OCI-LY7 (cell line): ENCODE measurements at regions not wholly inside any gene's neighbourhood (a gene's known extent, or its start where the extent isn't known, plus 50 kb on each side); places are given as distances from the start of the nearest gene placed in this dataset.

Experiments
- BruUV-seq: library from RNA; stranded (reverse); fragments of 400-500 nt; replicated peaks from 2 replicates; lab custom pipeline; 2021; lab: Mats Ljungman, UMichigan
- CTCF ChIA-PET: fragments of 300-600 bp; sonication (Branson Sonifier 250); formaldehyde crosslinking; loops from one replicate; lab custom pipeline; 2022; ENCODE audit warnings: antibody characterized with exemption; ENCODE audit not compliant: unreplicated experiment; lab: Charles Lee
- POLR2A ChIA-PET: fragments of 300-600 bp; sonication (Branson Sonifier 250); formaldehyde crosslinking; loops from one replicate; lab custom pipeline; 2022; ENCODE audit warnings: antibody characterized with exemption; lab: Charles Lee
- DNase-seq: peaks from one replicate; pipeline ENCODE4 v3.0.0-alpha.2; 2015; ENCODE audit warnings: low spot score
- H2AFZ ChIP-seq: fragments of 200-600 bp; sonication (generic), shearing (Covaris generic); 2 replicates; pipeline ENCODE4 v1.6.1; 2014; ENCODE audit warnings: mild to moderate bottlenecking, antibody characterized with exemption, low read length, moderate library complexity
- H3K27ac ChIP-seq: fragments of 200-600 bp; sonication (generic); 2 replicates; pipeline ENCODE4 v1.5.1; 2014; ENCODE audit warnings: mixed run types, low read depth, mild to moderate bottlenecking, moderate library complexity, low read length, inconsistent platforms; ENCODE audit not compliant: poor library complexity, severe bottlenecking
- H3K36me3 ChIP-seq: fragments of 200-600 bp; sonication (generic); 2 replicates; pipeline ENCODE4 v1.6.1; 2014; ENCODE audit warnings: mild to moderate bottlenecking, antibody characterized with exemption, low read length, moderate library complexity, mixed read lengths; ENCODE audit not compliant: insufficient read depth
- H3K4me1 ChIP-seq: fragments of 200-600 bp; sonication (generic); 2 replicates; pipeline ENCODE4 v1.5.1; 2014; ENCODE audit warnings: mild to moderate bottlenecking, low read length; ENCODE audit not compliant: insufficient read depth, poor library complexity, severe bottlenecking
- H3K4me2 ChIP-seq: fragments of 200-600 bp; sonication (generic); 2 replicates; pipeline ENCODE4 v1.6.1; 2014; ENCODE audit warnings: mild to moderate bottlenecking, low read length
- H3K4me3 ChIP-seq: fragments of 200-600 bp; sonication (generic); 2 replicates; pipeline ENCODE4 v1.5.1; 2014; ENCODE audit warnings: mild to moderate bottlenecking, low read depth, low read length; ENCODE audit not compliant: poor library complexity, severe bottlenecking
- H3K79me2 ChIP-seq: fragments of 200-600 bp; sonication (generic); 2 replicates; pipeline ENCODE4 v1.6.1; 2016; ENCODE audit warnings: low read depth, mild to moderate bottlenecking, low read length, moderate library complexity, mixed read lengths; ENCODE audit not compliant: insufficient read depth
- H3K9me2 ChIP-seq: fragments of 200-600 bp; sonication (generic); 2 replicates; pipeline ENCODE4 v1.6.1; 2016; ENCODE audit warnings: mild to moderate bottlenecking, low read length, mixed read lengths; ENCODE audit not compliant: insufficient read depth
- H3K9me3 ChIP-seq: fragments of 200-600 bp; sonication (generic); 2 replicates; pipeline ENCODE4 v1.6.1; 2014; ENCODE audit warnings: mild to moderate bottlenecking, mixed run types, low read length, mixed read lengths
- H4K20me1 ChIP-seq: fragments of 200-600 bp; sonication (generic); 2 replicates; pipeline ENCODE4 v1.6.1; 2014; ENCODE audit warnings: mild to moderate bottlenecking, antibody characterized with exemption, low read length, moderate library complexity, mixed read lengths; ENCODE audit not compliant: insufficient read depth
- EZH2phosphoT487 ChIP-seq: fragments of 200-600 bp; sonication (generic); IDR thresholded peaks from 2 replicates; pipeline ENCODE4 v1.6.1; 2018; ENCODE audit warnings: low read depth, borderline replicate concordance, mild to moderate bottlenecking, mixed run types, antibody characterized with exemption, low read length, moderate library complexity, mixed read lengths
- intact Hi-C: fragments of 100-400 bp; cut with micrococcal nuclease; formaldehyde crosslinking; loops from one replicate; pipeline ENCODE4 v1.10.0; 2022; ENCODE audit not compliant: unreplicated experiment
- TF ChIP-seq, protein P1 (sequence below): fragments of 200-600 bp; sonication (generic); conservative IDR thresholded peaks from 2 replicates; pipeline ENCODE4 v1.5.1; 2014; ENCODE audit warnings: mild to moderate bottlenecking, antibody characterized with exemption, low read length, moderate library complexity, mixed read lengths

DNA sequence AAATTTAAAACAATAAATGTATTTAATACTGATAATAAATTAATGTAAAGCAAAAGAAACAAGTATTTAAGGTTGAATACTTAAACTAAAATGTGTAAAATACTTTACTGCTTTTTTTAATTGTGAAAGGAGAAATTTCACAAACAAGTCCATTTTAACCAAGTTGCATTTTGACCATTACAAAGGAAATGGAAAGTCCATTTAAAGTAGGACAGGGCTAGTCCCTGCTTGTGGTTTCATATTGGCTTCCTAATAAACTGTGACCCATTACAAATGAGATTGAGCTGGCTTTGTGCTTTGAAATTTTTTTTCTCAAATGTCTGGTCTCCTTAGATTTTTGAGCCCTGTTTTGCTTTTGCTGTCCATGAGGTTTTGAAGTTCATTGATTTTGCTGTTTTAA lies 527.6 kb downstream of the MAFB start:
- BruUV-seq, result no TSS peak
- H3K4me1 ChIP-seq, result no peaks in the 10 kb centered on the region
- intact Hi-C loops, result loop anchor here (5.0 kb wide), 1 partner anchor 801 kb away; no protein-coding TSS in a partner anchor
- no peaks in the 10 kb centered on the region for H3K36me3 ChIP-seq
- no peaks in the 10 kb centered on the region for H3K9me3 ChIP-seq
- H4K20me1 ChIP-seq, result no peaks in the 10 kb centered on the region
- no peak overlapping the region for H3K4me3 ChIP-seq
- no peaks in the 10 kb centered on the region for H3K9me2 ChIP-seq
- H3K79me2 ChIP-seq, result no peaks in the 10 kb centered on the region
- H3K4me2 ChIP-seq, result no peak overlapping the region
- no peak overlapping the region for H2AFZ ChIP-seq
- no peak for DNase-seq
- POLR2A ChIA-PET, result no interaction called here
- CTCF ChIA-PET, result no interaction called here
- TF ChIP-seq EZH2phosphoT487, result no peak
- TF ChIP-seq, protein P1, sequence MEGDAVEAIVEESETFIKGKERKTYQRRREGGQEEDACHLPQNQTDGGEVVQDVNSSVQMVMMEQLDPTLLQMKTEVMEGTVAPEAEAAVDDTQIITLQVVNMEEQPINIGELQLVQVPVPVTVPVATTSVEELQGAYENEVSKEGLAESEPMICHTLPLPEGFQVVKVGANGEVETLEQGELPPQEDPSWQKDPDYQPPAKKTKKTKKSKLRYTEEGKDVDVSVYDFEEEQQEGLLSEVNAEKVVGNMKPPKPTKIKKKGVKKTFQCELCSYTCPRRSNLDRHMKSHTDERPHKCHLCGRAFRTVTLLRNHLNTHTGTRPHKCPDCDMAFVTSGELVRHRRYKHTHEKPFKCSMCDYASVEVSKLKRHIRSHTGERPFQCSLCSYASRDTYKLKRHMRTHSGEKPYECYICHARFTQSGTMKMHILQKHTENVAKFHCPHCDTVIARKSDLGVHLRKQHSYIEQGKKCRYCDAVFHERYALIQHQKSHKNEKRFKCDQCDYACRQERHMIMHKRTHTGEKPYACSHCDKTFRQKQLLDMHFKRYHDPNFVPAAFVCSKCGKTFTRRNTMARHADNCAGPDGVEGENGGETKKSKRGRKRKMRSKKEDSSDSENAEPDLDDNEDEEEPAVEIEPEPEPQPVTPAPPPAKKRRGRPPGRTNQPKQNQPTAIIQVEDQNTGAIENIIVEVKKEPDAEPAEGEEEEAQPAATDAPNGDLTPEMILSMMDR, result no peak
- H3K27ac ChIP-seq, result no peak overlapping the region

DNA sequence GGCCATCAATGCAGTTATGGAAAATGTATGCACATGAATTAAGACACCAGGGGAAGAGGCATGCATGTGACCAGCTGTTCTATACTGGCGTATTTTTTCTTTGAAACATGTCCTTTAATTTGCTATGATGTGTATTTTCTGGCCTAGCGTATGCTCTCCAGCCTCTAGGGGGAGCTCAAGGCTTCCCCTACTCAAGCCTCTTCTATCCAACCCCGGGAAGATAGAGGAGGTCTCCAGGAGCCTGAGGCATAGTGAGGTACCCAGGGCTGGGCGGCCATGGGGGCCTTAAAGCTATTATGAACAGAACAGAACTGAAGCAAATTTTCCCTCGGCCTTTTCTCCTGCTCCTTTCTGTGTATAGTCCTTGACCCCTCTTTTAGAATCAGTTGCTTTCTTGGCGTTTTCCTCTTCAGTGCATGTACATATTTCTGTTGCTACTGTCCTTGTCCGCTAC lies 528.9 kb downstream of the MAFB start:
- no TSS peak for BruUV-seq
- Histone ChIP-seq H3K9me2 (no peaks in the 10 kb centered on the region), H3K4me3 (no peak overlapping the region), H3K79me2 (no peaks in the 10 kb centered on the region), H4K20me1 (no peaks in the 10 kb centered on the region), H3K9me3 (no peaks in the 10 kb centered on the region), H3K4me1 (no peaks in the 10 kb centered on the region), H3K27ac (no peak overlapping the region), H3K4me2 (no peak overlapping the region), H3K36me3 (no peaks in the 10 kb centered on the region), H2AFZ (peak overlapping the region; percentile 40; the same call in 1 of the 2 replicates)
- no peak for TF ChIP-seq EZH2phosphoT487
- TF ChIP-seq, protein P1, result peak; percentile 87
- peak; percentile 58 for DNase-seq
- intact Hi-C loops, result loop anchor here (5.0 kb wide), 1 partner anchor 802 kb away; no protein-coding TSS in a partner anchor
- POLR2A ChIA-PET, result no interaction called here
- CTCF ChIA-PET, result interaction anchor here (1.0 kb wide), 1 partner anchor 26 kb away, joined by 3 read pairs; no protein-coding TSS in a partner anchor

DNA sequence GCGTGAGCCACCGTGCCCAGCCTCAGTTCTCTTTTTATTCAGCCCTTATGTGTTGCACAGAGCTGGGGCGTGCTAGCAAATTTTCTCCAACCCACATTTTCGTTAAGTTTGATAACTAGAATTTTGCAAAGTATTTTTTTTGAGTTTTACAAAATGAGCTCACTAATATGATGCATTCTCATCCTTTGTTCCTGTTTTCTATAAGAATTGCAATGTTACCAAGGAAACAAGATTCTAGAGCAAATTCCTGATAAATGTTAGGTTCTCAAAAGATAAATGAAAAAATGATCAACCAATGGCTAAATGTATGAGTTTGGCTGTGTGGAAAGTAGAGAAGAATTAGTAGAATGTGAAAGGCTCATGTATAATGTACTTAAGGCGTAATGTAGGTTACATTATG lies 529.8 kb downstream of the MAFB start:
- POLR2A ChIA-PET, result no interaction called here
- intact Hi-C loops, result no loop called here
- CTCF ChIA-PET, result no interaction called here
- BruUV-seq, result no TSS peak
- H3K9me2 ChIP-seq, result no peaks in the 10 kb centered on the region
- no peak overlapping the region for H3K27ac ChIP-seq
- H3K9me3 ChIP-seq, result no peaks in the 10 kb centered on the region
- no peaks in the 10 kb centered on the region for H3K36me3 ChIP-seq
- H4K20me1 ChIP-seq, result no peaks in the 10 kb centered on the region
- H3K79me2 ChIP-seq, result no peaks in the 10 kb centered on the region
- H3K4me2 ChIP-seq, result no peak overlapping the region
- no peaks in the 10 kb centered on the region for H3K4me1 ChIP-seq
- H2AFZ ChIP-seq, result no peak overlapping the region
- TF ChIP-seq, protein P1, result no peak
- no peak for TF ChIP-seq EZH2phosphoT487
- no peak overlapping the region for H3K4me3 ChIP-seq
- DNase-seq, result no peak
